K562 (cell line): ENCODE measurements at regions not wholly inside any gene's neighbourhood (a gene's known extent, or its start where the extent isn't known, plus 50 kb on each side); places are given as distances from the start of the nearest gene placed in this dataset.

ENCODE experiments used
- ATAC-seq: fragments of 200-7000 bp; cut with Tn5 transposase; 3 replicates; pipeline ENCODE4 v1.9.1; 2020; ENCODE audit warnings: moderate library complexity
- BruUV-seq: library from RNA; stranded (reverse); fragments of 400-500 nt; replicated peaks from 2 replicates; lab custom pipeline; 2021; lab: Mats Ljungman, UMichigan
- CTCF ChIA-PET: fragments of 300-600 bp; formaldehyde crosslinking; extraction: SDS; loops from one replicate; lab custom pipeline; 2021; ENCODE audit warnings: low intra/inter-chr PET ratio; lab: Yijun Ruan, JAX
- POLR2A ChIA-PET: fragments of 300-600, 350-650 bp; sonication (Branson Sonifier 250); formaldehyde crosslinking; extraction: SDS; loops from one replicate; lab custom pipeline; 2021; ENCODE audit warnings: antibody characterized with exemption, inconsistent platforms; lab: Yijun Ruan, JAX
- DNase-seq, 4 experiments: peaks; one replicate each; pipeline versions ENCODE4 v3.0.0 to v3.0.0-alpha.2; 2011 to 2018; ENCODE audit warnings: low spot score in 3 of 4, mixed read lengths in 3 of 4; ENCODE audit errors: extremely low read depth in 1 of 4
- FAIRE-seq: peaks from 2 replicates; lab custom pipeline; 2011; peaks lifted over from hg19 to GRCh38; lab: Jason Lieb, UNC
- H2AFZ ChIP-seq: 2 replicates; pipeline ENCODE4 v1.6.0; 2011; ENCODE audit warnings: low read depth, low read length, control low read depth, inconsistent platforms
- H3K27ac ChIP-seq: fragments of 200-600 bp; 3 replicates; pipeline ENCODE4 v1.8.0; 2011; ENCODE audit warnings: low read depth, mild to moderate bottlenecking, control low read depth, inconsistent platforms, low read length, moderate library complexity, mixed read lengths; ENCODE audit errors: extremely low read depth
- H3K27me3 ChIP-seq, 2 experiments: fragments of 300-600 bp in 1 of 2; 2 replicates in 1 of 2; 3 replicates in 1 of 2; pipeline versions ENCODE4 v1.6.0 to v1.8.0; 2011; ENCODE audit warnings: inconsistent platforms in 2 of 2, low read length in 2 of 2, mild to moderate bottlenecking in 1 of 2, mixed read lengths in 1 of 2, moderate library complexity in 1 of 2; ENCODE audit not compliant: control insufficient read depth in 2 of 2, insufficient read depth in 2 of 2
- H3K36me3 ChIP-seq: fragments of 300-600 bp; 3 replicates; pipeline ENCODE4 v1.8.0; 2011; ENCODE audit warnings: mild to moderate bottlenecking, low read length, inconsistent platforms; ENCODE audit not compliant: control insufficient read depth, insufficient read depth
- H3K4me1 ChIP-seq, 2 experiments: fragments of 200-600 bp in 1 of 2; replicated peaks in 1 of 2; 2 replicates in 1 of 2; 3 replicates in 1 of 2; pipeline versions ENCODE4 v1.5.1 to v1.8.0; 2011; ENCODE audit warnings: inconsistent platforms in 2 of 2, low read length in 2 of 2, mild to moderate bottlenecking in 1 of 2, mixed read lengths in 1 of 2, moderate library complexity in 1 of 2; ENCODE audit not compliant: control insufficient read depth in 2 of 2, insufficient read depth in 2 of 2
- H3K4me2 ChIP-seq: 2 replicates; pipeline ENCODE4 v1.6.1; 2011; ENCODE audit warnings: low read length, control low read depth, inconsistent platforms, mixed read lengths; ENCODE audit not compliant: insufficient read depth
- H3K4me3 ChIP-seq: fragments of 200-600 bp; sonication (generic), shearing (Covaris generic); 2 replicates; pipeline ENCODE4 v1.5.1; 2016; ENCODE audit warnings: control low read depth, inconsistent platforms
- H3K79me2 ChIP-seq: fragments of 200-600 bp; 3 replicates; pipeline ENCODE4 v1.8.0; 2011; ENCODE audit warnings: low read length, inconsistent platforms; ENCODE audit not compliant: control insufficient read depth, insufficient read depth
- H3K9ac ChIP-seq, 2 experiments: 2 replicates each; pipeline versions ENCODE4 v1.6.0 to v1.6.1; 2011; ENCODE audit warnings: low read depth in 2 of 2, low read length in 2 of 2, control low read depth in 1 of 2, inconsistent platforms in 1 of 2, mild to moderate bottlenecking in 1 of 2, mixed read lengths in 1 of 2; ENCODE audit not compliant: insufficient read depth in 1 of 2
- H3K9me1 ChIP-seq: one replicate; pipeline ENCODE4 v1.6.0; 2011; ENCODE audit warnings: inconsistent platforms, mild to moderate bottlenecking, low read length, moderate library complexity; ENCODE audit not compliant: control insufficient read depth, insufficient read depth
- H3K9me3 ChIP-seq: replicated peaks from 2 replicates; pipeline ENCODE4 v1.5.1; 2011; ENCODE audit warnings: low read depth, low read length, inconsistent platforms; ENCODE audit not compliant: control insufficient read depth, insufficient read depth
- H4K20me1 ChIP-seq: replicated peaks from 2 replicates; pipeline ENCODE4 v1.6.1; 2011; ENCODE audit warnings: low read length, inconsistent platforms, mixed read lengths; ENCODE audit not compliant: control insufficient read depth, insufficient read depth
- NKRF ChIP-seq: fragments of 450-650 bp; IDR thresholded peaks from 2 replicates; pipeline ENCODE4 v1.6.1; 2016; ENCODE audit warnings: borderline replicate concordance
- PKNOX1 ChIP-seq: fragments of 450-650 bp; IDR thresholded peaks from 2 replicates; pipeline ENCODE4 v1.6.1; 2016
- ZNF445 ChIP-seq: fragments of 250-450 bp; sonication (Bioruptor Pico); IDR thresholded peaks from 2 replicates; pipeline ENCODE4 v1.4.0; 2020; ENCODE audit warnings: low read depth, mild to moderate bottlenecking, moderate library complexity
- ZNF780A ChIP-seq: fragments of 250-450 bp; sonication (Bioruptor Pico); IDR thresholded peaks from 2 replicates; pipeline ENCODE4 v1.5.0; 2021; ENCODE audit warnings: mild to moderate bottlenecking
- WGBS: fragments of 100-300 bp; shearing (Covaris generic); methylation state at CpG from one replicate; pipeline ENCODE4 v1.1.6; 2016; ENCODE audit warnings: low coverage, mixed read lengths; ENCODE audit not compliant: insufficient coverage; ENCODE audit errors: missing lambda C conversion rate; 5-methylcytosine and 5-hydroxymethylcytosine counted together
- in situ Hi-C: fragments of 300-500 bp; cut with MboI; formaldehyde crosslinking; loops from 4 replicates; pipeline ENCODE4 v1.15.0; 2018; ENCODE audit warnings: inconsistent platforms, mixed read lengths
- intact Hi-C: fragments of 100-400 bp; cut with micrococcal nuclease; formaldehyde crosslinking; loops from 2 replicates; pipeline ENCODE4 v1.14.2; 2022
- TF ChIP-seq, protein P1 (sequence below): fragments of 450-650 bp; formaldehyde crosslinking; IDR thresholded peaks from 2 replicates; pipeline ENCODE4 v1.4.0; 2020; ENCODE audit warnings: mild to moderate bottlenecking, mixed read lengths

- TF ChIP-seq, protein P1, sequence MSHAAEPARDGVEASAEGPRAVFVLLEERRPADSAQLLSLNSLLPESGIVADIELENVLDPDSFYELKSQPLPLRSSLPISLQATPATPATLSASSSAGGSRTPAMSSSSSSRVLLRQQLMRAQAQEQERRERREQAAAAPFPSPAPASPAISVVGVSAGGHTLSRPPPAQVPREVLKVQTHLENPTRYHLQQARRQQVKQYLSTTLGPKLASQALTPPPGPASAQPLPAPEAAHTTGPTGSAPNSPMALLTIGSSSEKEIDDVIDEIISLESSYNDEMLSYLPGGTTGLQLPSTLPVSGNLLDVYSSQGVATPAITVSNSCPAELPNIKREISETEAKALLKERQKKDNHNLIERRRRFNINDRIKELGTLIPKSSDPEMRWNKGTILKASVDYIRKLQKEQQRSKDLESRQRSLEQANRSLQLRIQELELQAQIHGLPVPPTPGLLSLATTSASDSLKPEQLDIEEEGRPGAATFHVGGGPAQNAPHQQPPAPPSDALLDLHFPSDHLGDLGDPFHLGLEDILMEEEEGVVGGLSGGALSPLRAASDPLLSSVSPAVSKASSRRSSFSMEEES: peak; percentile 75
- TF ChIP-seq ZNF445 (no peak), ZNF780A (CRISPR knock-in tag) (no peak), NKRF (no peak), PKNOX1 (peak; percentile 38)
- no peaks in the 10 kb centered on the region for H3K9me1 ChIP-seq
- in situ Hi-C loops: no loop called here
- no peaks in the 10 kb centered on the region for H4K20me1 ChIP-seq
- H3K27ac ChIP-seq: no peak overlapping the region
- H3K4me2 ChIP-seq: no peak overlapping the region
- no peak overlapping the region for H2AFZ ChIP-seq
- no peaks in the 10 kb centered on the region for H3K36me3 ChIP-seq
- intact Hi-C loops: no loop called here
- H3K27me3 ChIP-seq: no peaks in the 10 kb centered on the region; a peak in 1 of 5 replicates
- ATAC-seq (no peak), DNase-seq (no peak), FAIRE-seq (no peak)
- CTCF ChIA-PET: interaction anchor here (0.6 kb wide), 1 partner anchor 1267 kb away, joined by 3 read pairs; no protein-coding TSS in a partner anchor
- no TSS peak for BruUV-seq
- H3K9ac ChIP-seq: no peak overlapping the region
- H3K79me2 ChIP-seq: no peaks in the 10 kb centered on the region
- POLR2A ChIA-PET: interaction anchor here (0.7 kb wide), 1 partner anchor 1044 kb away, joined by 3 read pairs; no protein-coding TSS in a partner anchor
- H3K4me1 ChIP-seq: no peaks in the 10 kb centered on the region
- WGBS: 0% methylated on average over 3 of the region's 3 CpGs
- no peak overlapping the region for H3K4me3 ChIP-seq
- H3K9me3 ChIP-seq: no peaks in the 10 kb centered on the region
These were observed 69.9 kb upstream of the MSX2 start for GRCh38 chr5:174654442-174654841.
